HepG2 (cell line): ENCODE measurements at regions not wholly inside any gene's neighbourhood (a gene's known extent, or its start where the extent isn't known, plus 50 kb on each side); places are given as distances from the start of the nearest gene placed in this dataset.

Source experiments
- ASH2L ChIP-seq: fragments of 300-600, 200-600 bp; sonication (generic); IDR thresholded peaks from 2 replicates; pipeline ENCODE4 v1.7.0; 2017; ENCODE audit warnings: low read depth, mild to moderate bottlenecking, moderate library complexity, mixed read lengths, low read length; ENCODE audit not compliant: insufficient read length
- BRD4 ChIP-seq: sonication (generic); formaldehyde crosslinking; IDR thresholded peaks from 2 replicates; pipeline ENCODE4 v1.4.0; 2020; ENCODE audit warnings: missing genetic modification reagents
- CBX5 ChIP-seq: sonication (generic); formaldehyde crosslinking; IDR thresholded peaks from 2 replicates; pipeline ENCODE4 v1.4.0; 2020; ENCODE audit warnings: missing genetic modification reagents, borderline replicate concordance
- FIP1L1 ChIP-seq: fragments of 200-400 bp; formaldehyde crosslinking; IDR thresholded peaks from 2 replicates; pipeline ENCODE4 v1.6.1; 2018; ENCODE audit warnings: low read depth, mild to moderate bottlenecking, low read length, moderate library complexity, borderline replicate concordance; ENCODE audit not compliant: insufficient read depth
- GABPA ChIP-seq, 2 experiments: IDR thresholded peaks; 2 replicates each; pipeline ENCODE4 v1.6.1; 2011 to 2016; ENCODE audit warnings: low read depth in 2 of 2, low read length in 1 of 2, missing biosample characterization in 1 of 2, missing genetic modification characterization in 1 of 2
- GATAD2A ChIP-seq: IDR thresholded peaks from 2 replicates; pipeline ENCODE4 v1.6.1; 2016
- HIVEP1 ChIP-seq: sonication (generic); formaldehyde crosslinking; IDR thresholded peaks from 2 replicates; pipeline ENCODE4 v1.4.0; 2020; ENCODE audit warnings: mild to moderate bottlenecking, missing genetic modification reagents
- HMG20A ChIP-seq: IDR thresholded peaks from 2 replicates; pipeline ENCODE4 v1.6.1; 2016; ENCODE audit warnings: borderline replicate concordance
- HOXA5 ChIP-seq: sonication (generic); formaldehyde crosslinking; IDR thresholded peaks from 2 replicates; pipeline ENCODE4 v1.4.0; 2020; ENCODE audit warnings: missing genetic modification reagents
- MIXL1 ChIP-seq: IDR thresholded peaks from 2 replicates; pipeline ENCODE4 v1.6.1; 2016
- NFKB2 ChIP-seq: sonication (generic); formaldehyde crosslinking; IDR thresholded peaks from 2 replicates; pipeline ENCODE4 v1.4.0; 2020; ENCODE audit warnings: missing genetic modification reagents, borderline replicate concordance
- SETDB1 ChIP-seq: sonication (generic); formaldehyde crosslinking; IDR thresholded peaks from 2 replicates; pipeline ENCODE4 v1.5.1; 2020; ENCODE audit warnings: missing genetic modification reagents, mild to moderate bottlenecking, borderline replicate concordance
- SMYD3 ChIP-seq: sonication (generic); formaldehyde crosslinking; IDR thresholded peaks from 2 replicates; pipeline ENCODE4 v1.8.1; 2023; ENCODE audit warnings: mild to moderate bottlenecking, missing genetic modification reagents
- THAP11 ChIP-seq: IDR thresholded peaks from 2 replicates; pipeline ENCODE4 v1.6.1; 2016; ENCODE audit warnings: missing biosample characterization, missing genetic modification reagents
- THAP8 ChIP-seq: sonication (generic); formaldehyde crosslinking; IDR thresholded peaks from 2 replicates; pipeline ENCODE4 v1.5.1; 2020; ENCODE audit warnings: missing genetic modification reagents, mild to moderate bottlenecking, borderline replicate concordance
- U2AF2 ChIP-seq: fragments of 200-400 bp; formaldehyde crosslinking; IDR thresholded peaks from 2 replicates; pipeline ENCODE4 v1.6.1; 2017; ENCODE audit warnings: low read depth, mild to moderate bottlenecking, low read length
- ZC3H13 ChIP-seq: sonication (generic); formaldehyde crosslinking; IDR thresholded peaks from 2 replicates; pipeline ENCODE4 v1.8.1; 2023; ENCODE audit warnings: mild to moderate bottlenecking, missing genetic modification reagents, moderate library complexity
- ZHX1 ChIP-seq: sonication (generic); formaldehyde crosslinking; IDR thresholded peaks from 2 replicates; pipeline ENCODE4 v1.8.1; 2022; ENCODE audit warnings: low read depth, mild to moderate bottlenecking, missing genetic modification reagents
- ZNF333 ChIP-seq: sonication (generic); formaldehyde crosslinking; IDR thresholded peaks from 2 replicates; pipeline ENCODE4 v1.4.0; 2020; ENCODE audit warnings: mild to moderate bottlenecking, missing genetic modification reagents, borderline replicate concordance
- ZNF652 ChIP-seq: IDR thresholded peaks from 2 replicates; pipeline ENCODE4 v1.6.1; 2016; ENCODE audit warnings: low read depth, borderline replicate concordance
- ZNF747 ChIP-seq: sonication (generic); formaldehyde crosslinking; IDR thresholded peaks from 2 replicates; pipeline ENCODE4 v1.8.1; 2023; ENCODE audit warnings: missing genetic modification reagents, mild to moderate bottlenecking, borderline replicate concordance
- ZUFSP ChIP-seq: sonication (generic); formaldehyde crosslinking; IDR thresholded peaks from 2 replicates; pipeline ENCODE4 v1.9.0; 2021; ENCODE audit warnings: missing genetic modification reagents, mild to moderate bottlenecking, borderline replicate concordance

GRCh38 chr5:38148021-38148625 lies 110.2 kb upstream of the EGFLAM start (continued):
- no peak for TF ChIP-seq NFKB2 (CRISPR knock-in tag)
- TF ChIP-seq ZNF747 (CRISPR knock-in tag) = no peak; the same call in 1 of the 2 replicates
- no peak for TF ChIP-seq THAP8
- TF ChIP-seq GABPA (IDR thresholded peaks at IDR 0.05; ENCODE audit: low read depth, low read length) = no peak
- TF ChIP-seq GABPA (CRISPR knock-in tag; IDR thresholded peaks at IDR 0.05; ENCODE audit: low read depth) = no peak
- TF ChIP-seq ZHX1 = no peak
- TF ChIP-seq SETDB1 (CRISPR knock-in tag) = no peak
- no peak for TF ChIP-seq ZC3H13 (CRISPR knock-in tag)
- peak; percentile 89 for TF ChIP-seq HOXA5
- TF ChIP-seq MIXL1 (CRISPR knock-in tag) = peak; percentile 67
- peak; percentile 79 for TF ChIP-seq HMG20A (CRISPR knock-in tag)
- no peak for TF ChIP-seq ZNF652 (CRISPR knock-in tag)
- no peak for TF ChIP-seq ZUFSP (CRISPR knock-in tag)
- TF ChIP-seq THAP11 (CRISPR knock-in tag) = no peak
- TF ChIP-seq HIVEP1 (CRISPR knock-in tag) = no peak
- no peak for TF ChIP-seq U2AF2
- TF ChIP-seq BRD4 (CRISPR knock-in tag) = peak; percentile 87
- no peak for TF ChIP-seq SMYD3 (CRISPR knock-in tag)
- TF ChIP-seq ZNF333 (CRISPR knock-in tag) = no peak
- TF ChIP-seq CBX5 = peak; percentile 28
- TF ChIP-seq GATAD2A (CRISPR knock-in tag) = peak; percentile 94
- TF ChIP-seq ASH2L = peak; percentile 71
- TF ChIP-seq FIP1L1 = no peak
